NCI-H2107 treated with DMSO at 0.1 percent for 48 hours (cell line): ENCODE measurements at regions not wholly inside any gene's neighbourhood (a gene's known extent, or its start where the extent isn't known, plus 50 kb on each side); places are given as distances from the start of the nearest gene placed in this dataset.

ENCODE experiments used
- DNase-seq: peaks from one replicate; lab custom pipeline; 2025; ENCODE audit not compliant: unreplicated experiment; lab: John Stamatoyannopoulos, UW

- no peak for DNase-seq
Measured at GRCh38 chr9:135415586-135415985, 64.0 kb upstream of the PPP1R26 start.

- no peak for DNase-seq
Measured at GRCh38 chr9:135416664-135417290, 62.8 kb upstream of the PPP1R26 start.

DNA sequence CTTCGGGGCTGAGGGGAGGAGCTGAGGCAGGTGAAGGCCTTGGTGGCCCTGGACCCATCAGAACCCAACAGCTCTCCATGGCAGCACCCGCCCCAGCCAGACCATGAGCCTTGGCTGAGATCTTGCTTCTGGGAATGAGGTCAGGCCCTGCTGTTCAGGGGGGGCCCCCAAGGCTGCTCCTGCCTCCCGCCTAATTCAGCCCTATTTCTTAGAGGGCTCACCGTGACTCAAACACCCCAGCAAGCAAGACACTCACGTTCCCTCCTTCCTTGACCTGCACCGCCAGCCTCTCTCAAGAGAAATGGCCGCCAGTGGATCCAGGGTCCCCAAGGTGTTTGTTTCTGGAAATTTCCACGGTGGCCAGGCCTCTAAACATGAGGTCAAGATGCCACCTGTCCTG lies 61.4 kb upstream of the PPP1R26 start:
- DNase-seq = no peak

GRCh38 chr9:135419106-135419505 lies 60.5 kb upstream of the PPP1R26 start:
- DNase-seq = no peak

DNA sequence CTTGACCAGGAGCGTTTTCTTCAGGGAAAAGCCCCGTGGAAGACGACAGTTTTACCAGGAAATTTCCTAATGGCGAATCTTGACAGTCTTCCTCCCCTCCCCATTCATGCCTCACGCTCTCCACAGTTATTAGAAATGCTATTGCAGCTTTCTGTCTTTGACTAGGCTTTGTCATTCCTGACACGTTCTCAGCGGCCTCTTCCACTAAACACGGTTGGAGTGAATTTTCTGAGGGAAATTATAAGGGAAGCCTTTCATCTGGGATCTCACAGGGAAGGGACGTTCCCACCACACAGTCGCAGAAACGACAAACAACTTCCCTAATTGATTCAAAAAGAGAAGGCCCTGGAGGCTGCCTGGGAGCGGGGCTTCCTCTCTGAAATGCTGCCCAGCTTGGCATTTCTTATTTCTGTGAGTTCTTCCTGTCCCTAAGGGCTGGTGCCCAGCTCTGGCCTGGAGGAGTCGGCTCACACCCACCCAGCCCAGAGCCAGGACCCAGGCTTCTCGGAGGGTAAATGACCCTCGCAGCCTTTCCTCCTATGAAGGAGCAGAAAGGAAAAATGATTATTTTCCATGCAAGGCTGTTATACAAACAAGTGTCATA lies 57.1 kb upstream of the PPP1R26 start:
- no peak for DNase-seq

GRCh38 chr9:135423725-135424124 lies 55.9 kb upstream of the PPP1R26 start:
- DNase-seq = no peak
